Panc1 (cell line): ENCODE measurements at regions not wholly inside any gene's neighbourhood (a gene's known extent, or its start where the extent isn't known, plus 50 kb on each side); places are given as distances from the start of the nearest gene placed in this dataset.

Source experiments
- ATAC-seq: fragments of 200-7000 bp; cut with Tn5 transposase; 2 replicates; pipeline ENCODE4 v1.9.1; 2020; ENCODE audit warnings: mild to moderate bottlenecking, moderate library complexity
- BruUV-seq: library from RNA; stranded (reverse); fragments of 400-500 nt; replicated peaks from 2 replicates; lab custom pipeline; 2021; lab: Mats Ljungman, UMichigan
- CTCF ChIA-PET: fragments of 300-600 bp; sonication (Branson Sonifier 250); formaldehyde crosslinking; loops from one replicate; lab custom pipeline; 2022; ENCODE audit warnings: antibody characterized with exemption; lab: Charles Lee
- POLR2A ChIA-PET: fragments of 300-600 bp; sonication (Branson Sonifier 250); formaldehyde crosslinking; loops from one replicate; lab custom pipeline; 2022; ENCODE audit warnings: antibody characterized with exemption; lab: Charles Lee
- DNase-seq: peaks from one replicate; pipeline ENCODE4 v3.0.0-alpha.2; 2010; ENCODE audit warnings: low read depth, low spot score
- H3K27ac ChIP-seq: 2 replicates; pipeline ENCODE4 v1.5.1; 2011; ENCODE audit warnings: mild to moderate bottlenecking, low read length, inconsistent platforms
- H3K27me3 ChIP-seq: fragments of 200-500 bp; sonication (Bioruptor generic); 2 replicates; pipeline ENCODE4 v1.6.0; 2014; ENCODE audit warnings: low read length, inconsistent platforms; ENCODE audit not compliant: control insufficient read depth, insufficient read depth
- H3K36me3 ChIP-seq: fragments of 200-500 bp; sonication (Bioruptor generic); 2 replicates; pipeline ENCODE4 v1.5.1; 2014; ENCODE audit warnings: inconsistent platforms, mild to moderate bottlenecking, low read length, moderate library complexity; ENCODE audit not compliant: control insufficient read depth, insufficient read depth
- H3K4me1 ChIP-seq: 2 replicates; pipeline ENCODE4 v1.5.1; 2011; ENCODE audit warnings: inconsistent platforms, mild to moderate bottlenecking, low read length, moderate library complexity; ENCODE audit not compliant: control insufficient read depth, insufficient read depth
- H3K4me3 ChIP-seq, 2 experiments: 2 replicates each; pipeline ENCODE4 v1.5.1; 2011 to 2012; ENCODE audit warnings: low read depth in 2 of 2, low read length in 2 of 2, mild to moderate bottlenecking in 2 of 2, inconsistent platforms in 1 of 2, moderate library complexity in 1 of 2
- H3K9me3 ChIP-seq: fragments of 200-500 bp; sonication (Bioruptor generic); 2 replicates; pipeline ENCODE4 v1.5.1; 2014; ENCODE audit warnings: low read depth, mild to moderate bottlenecking, inconsistent platforms, low read length, moderate library complexity; ENCODE audit not compliant: control insufficient read depth, insufficient read depth
- CTCF ChIP-seq: fragments of 450-650 bp; IDR thresholded peaks from 2 replicates; pipeline ENCODE4 v1.5.1; 2017; ENCODE audit warnings: mild to moderate bottlenecking
- POLR2AphosphoS5 ChIP-seq: IDR thresholded peaks from 2 replicates; pipeline ENCODE4 v1.6.1; 2012; ENCODE audit warnings: mild to moderate bottlenecking, low read depth, low read length, moderate library complexity
- REST ChIP-seq, 2 experiments: IDR thresholded peaks; 2 replicates each; pipeline ENCODE4 v1.6.1; 2011 to 2012; ENCODE audit warnings: low read depth in 2 of 2, control low read depth in 1 of 2, low read length in 1 of 2, mild to moderate bottlenecking in 1 of 2, moderate library complexity in 1 of 2; ENCODE audit not compliant: insufficient read depth in 1 of 2
- SIN3A ChIP-seq: IDR thresholded peaks from 2 replicates; pipeline ENCODE4 v1.6.1; 2012; ENCODE audit warnings: low read depth, mild to moderate bottlenecking, low read length, moderate library complexity, borderline replicate concordance; ENCODE audit not compliant: insufficient read depth
- TCF7L2 ChIP-seq: IDR thresholded peaks from 2 replicates; pipeline ENCODE4 v1.6.1; 2011; ENCODE audit warnings: mild to moderate bottlenecking, low read depth, low read length, inconsistent platforms
- in situ Hi-C: cut with HindIII; loops from 2 replicates; pipeline ENCODE4 v1.10.0; 2016; ENCODE audit warnings: low sequenced_read_pairs, low pct_unique_long_range_greater_than_20kb
- intact Hi-C: fragments of 100-400 bp; cut with micrococcal nuclease; formaldehyde crosslinking; loops from one replicate; pipeline ENCODE4 v1.10.0; 2022; ENCODE audit not compliant: unreplicated experiment

GRCh38 chr7:3102159-3102558 lies 58.5 kb upstream of the CARD11 start:
- Histone ChIP-seq H3K9me3 (no peaks in the 10 kb centered on the region), H3K4me1 (no peaks in the 10 kb centered on the region), H3K27me3 (no peaks in the 10 kb centered on the region), H3K27ac (no peak overlapping the region), H3K36me3 (no peaks in the 10 kb centered on the region), H3K4me3 (no peak overlapping the region)
- ATAC-seq, result no peak
- intact Hi-C loops, result no loop called here
- POLR2A ChIA-PET, result no interaction called here
- CTCF ChIA-PET, result interaction anchor here (0.6 to 1.4 kb wide), 2 partner anchors 13 to 33 kb away, joined by 4 to 5 read pairs; no protein-coding TSS in a partner anchor
- in situ Hi-C loops, result no loop called here
- BruUV-seq, result no TSS peak
- DNase-seq, result no peak
- TF ChIP-seq SIN3A (no peak), CTCF (no peak), POLR2AphosphoS5 (no peak), REST (IDR thresholded peaks at IDR 0.05; ENCODE audit: insufficient read depth in 1 of 2, low read depth in 2 of 2, low read length in 1 of 2) (no peak), TCF7L2 (no peak)

GRCh38 chr7:3103614-3104398 lies 60.1 kb upstream of the CARD11 start:
- Histone ChIP-seq H3K36me3 (no peaks in the 10 kb centered on the region), H3K4me1 (no peaks in the 10 kb centered on the region), H3K9me3 (no peaks in the 10 kb centered on the region), H3K4me3 (no peak overlapping the region), H3K27ac (no peak overlapping the region), H3K27me3 (no peaks in the 10 kb centered on the region)
- ATAC-seq, result no peak
- in situ Hi-C loops (no loop called here), intact Hi-C loops (no loop called here)
- no peak for DNase-seq
- TF ChIP-seq REST (IDR thresholded peaks at IDR 0.05; ENCODE audit: insufficient read depth in 1 of 2, low read depth in 2 of 2, low read length in 1 of 2) (no peak), TCF7L2 (no peak), POLR2AphosphoS5 (no peak), SIN3A (no peak), CTCF (no peak)
- ChIA-PET CTCF (interaction anchor here (0.6 kb wide), 1 partner anchor 189 kb away, joined by 3 read pairs; no protein-coding TSS in a partner anchor), POLR2A (no interaction called here)
- BruUV-seq, result no TSS peak
